Dendritic cell treated with granulocyte-macrophage colony-stimulating factor and Interleukin-4, amounts not matched to agents 40 ng/mL and 50 ng/mL, for 4 days (primary cell): ENCODE measurements at regions not wholly inside any gene's neighbourhood (a gene's known extent, or its start where the extent isn't known, plus 50 kb on each side); places are given as distances from the start of the nearest gene placed in this dataset.

Experiments
- H3K27ac Mint-ChIP-seq: one replicate; pipeline ENCODE4 v1.8.0; 2022; ENCODE audit warnings: mild to moderate bottlenecking, mixed read lengths
- H3K27me3 Mint-ChIP-seq: one replicate; pipeline ENCODE4 v1.8.0; 2022; ENCODE audit warnings: mild to moderate bottlenecking, mixed read lengths
- H3K36me3 Mint-ChIP-seq: one replicate; pipeline ENCODE4 v1.8.0; 2022; ENCODE audit warnings: low read depth, mixed read lengths
- H3K4me1 Mint-ChIP-seq: one replicate; pipeline ENCODE4 v1.8.0; 2022; ENCODE audit warnings: low read depth, mixed read lengths
- H3K4me3 Mint-ChIP-seq: one replicate; pipeline ENCODE4 v1.8.0; 2022; ENCODE audit warnings: mild to moderate bottlenecking, moderate library complexity, mixed read lengths
- H3K9me3 Mint-ChIP-seq: one replicate; pipeline ENCODE4 v1.8.0; 2022; ENCODE audit warnings: mixed read lengths
- intact Hi-C: fragments of 100-400 bp; cut with micrococcal nuclease; formaldehyde crosslinking; loops from one replicate; pipeline ENCODE4 v1.15.0; 2022

GRCh38 chr6:150800674-150801314 lies 64.7 kb upstream of the MTHFD1L start:
- intact Hi-C loops = no loop called here
- no peak overlapping the region for H3K4me3 Mint-ChIP-seq
- peaks cover 3% of the 10 kb centered on the region for H3K4me1 Mint-ChIP-seq
- no peaks in the 10 kb centered on the region for H3K9me3 Mint-ChIP-seq
- peaks cover 2% of the 10 kb centered on the region for H3K27me3 Mint-ChIP-seq
- no peaks in the 10 kb centered on the region for H3K36me3 Mint-ChIP-seq
- no peak overlapping the region for H3K27ac Mint-ChIP-seq

GRCh38 chr6:150806790-150807189 lies 58.7 kb upstream of the MTHFD1L start:
- intact Hi-C loops = no loop called here
- Mint-ChIP-seq H3K27ac (no peak overlapping the region), H3K36me3 (no peaks in the 10 kb centered on the region), H3K4me1 (no peaks in the 10 kb centered on the region), H3K27me3 (peaks cover 2% of the 10 kb centered on the region), H3K4me3 (no peak overlapping the region), H3K9me3 (no peaks in the 10 kb centered on the region)

- intact Hi-C loops = loop anchor here (10.0 kb wide), 1 partner anchor 129 kb away; no protein-coding TSS in a partner anchor
- no peaks in the 10 kb centered on the region for H3K9me3 Mint-ChIP-seq
- no peaks in the 10 kb centered on the region for H3K36me3 Mint-ChIP-seq
- no peak overlapping the region for H3K4me3 Mint-ChIP-seq
- no peak overlapping the region for H3K27ac Mint-ChIP-seq
- no peaks in the 10 kb centered on the region for H3K4me1 Mint-ChIP-seq
- peaks cover 18% of the 10 kb centered on the region for H3K27me3 Mint-ChIP-seq
These were observed 52.0 kb upstream of the MTHFD1L start for GRCh38 chr6:150813319-150813992.

- no peaks in the 10 kb centered on the region for H3K4me1 Mint-ChIP-seq
- intact Hi-C loops = loop anchor here (2.0 to 10.0 kb wide), 2 partner anchors 129 to 733 kb away; no protein-coding TSS in a partner anchor
- H3K36me3 Mint-ChIP-seq = no peaks in the 10 kb centered on the region
- peaks cover 19% of the 10 kb centered on the region for H3K27me3 Mint-ChIP-seq
- no peak overlapping the region for H3K27ac Mint-ChIP-seq
- no peak overlapping the region for H3K4me3 Mint-ChIP-seq
- H3K9me3 Mint-ChIP-seq = no peaks in the 10 kb centered on the region
These were observed 51.5 kb upstream of the MTHFD1L start for GRCh38 chr6:150813993-150814359.
